Neuronal stem cell (in vitro differentiated cells): ENCODE measurements at regions not wholly inside any gene's neighbourhood (a gene's known extent, or its start where the extent isn't known, plus 50 kb on each side); places are given as distances from the start of the nearest gene placed in this dataset.
A peak's percentile ranks its signal among the peaks of the same experiment; 100 is the strongest.

Experiments
- DNase-seq: peaks from one replicate; pipeline ENCODE4 v3.0.0-alpha.2; 2013; ENCODE audit warnings: low spot score
- H2AFZ ChIP-seq: one replicate; pipeline ENCODE4 v1.6.1; 2013; ENCODE audit warnings: mild to moderate bottlenecking, low read length, inconsistent platforms
- H2AK5ac ChIP-seq: 2 replicates; pipeline ENCODE4 v1.6.1; 2013; ENCODE audit warnings: low read depth, mild to moderate bottlenecking, inconsistent platforms, low read length, moderate library complexity, mixed read lengths
- H2BK120ac ChIP-seq: 2 replicates; pipeline ENCODE4 v1.6.1; 2013; ENCODE audit warnings: low read depth, mild to moderate bottlenecking, inconsistent platforms, low read length, moderate library complexity, mixed read lengths
- H2BK12ac ChIP-seq: one replicate; pipeline ENCODE4 v1.6.1; 2013; ENCODE audit warnings: low read length, inconsistent platforms
- H2BK15ac ChIP-seq: 2 replicates; pipeline ENCODE4 v1.6.1; 2013; ENCODE audit warnings: mild to moderate bottlenecking, low read length, inconsistent platforms, mixed read lengths
- H2BK5ac ChIP-seq: one replicate; pipeline ENCODE4 v1.6.1; 2013; ENCODE audit warnings: inconsistent platforms, mild to moderate bottlenecking, low read length, moderate library complexity
- H3K14ac ChIP-seq: one replicate; pipeline ENCODE4 v1.6.1; 2013; ENCODE audit warnings: low read length, inconsistent platforms
- H3K18ac ChIP-seq: 2 replicates; pipeline ENCODE4 v1.6.1; 2013; ENCODE audit warnings: low read length, inconsistent platforms
- H3K23ac ChIP-seq: 2 replicates; pipeline ENCODE4 v1.6.1; 2013; ENCODE audit warnings: low read depth, mild to moderate bottlenecking, mixed read lengths, low read length, inconsistent platforms; ENCODE audit not compliant: poor library complexity
- H3K27ac ChIP-seq: replicated peaks from 3 replicates; pipeline ENCODE4 v1.5.1; 2013; ENCODE audit warnings: low read length, inconsistent platforms
- H3K27me3 ChIP-seq, 3 experiments: 2 replicates each; pipeline ENCODE4 v1.6.1; 2013; ENCODE audit warnings: low read length in 3 of 3, mild to moderate bottlenecking in 2 of 3, inconsistent platforms in 1 of 3, low read depth in 1 of 3, mixed read lengths in 1 of 3, moderate library complexity in 1 of 3; ENCODE audit not compliant: control insufficient read depth in 3 of 3, insufficient read depth in 3 of 3
- H3K36me3 ChIP-seq, 2 donors: replicated peaks in 1 of 2; 2 replicates each; pipeline ENCODE4 v1.6.1; 2013; ENCODE audit warnings: low read length in 2 of 2; ENCODE audit not compliant: control insufficient read depth in 2 of 2, insufficient read depth in 2 of 2
- H3K4ac ChIP-seq: 2 replicates; pipeline ENCODE4 v1.6.1; 2013; ENCODE audit warnings: inconsistent platforms, mild to moderate bottlenecking, low read length, moderate library complexity
- H3K4me1 ChIP-seq, 2 donors: 1 replicate in 1 of 2; 2 replicates in 1 of 2; pipeline ENCODE4 v1.6.1; 2013; ENCODE audit warnings: low read length in 2 of 2, low read depth in 1 of 2; ENCODE audit not compliant: control insufficient read depth in 2 of 2, insufficient read depth in 1 of 2
- H3K4me2 ChIP-seq: one replicate; pipeline ENCODE4 v1.6.1; 2013; ENCODE audit warnings: mild to moderate bottlenecking, low read length, inconsistent platforms; ENCODE audit not compliant: insufficient read depth, poor library complexity, severe bottlenecking
- H3K4me3 ChIP-seq, 2 donors: 2 replicates each; pipeline ENCODE4 v1.5.1; 2013; ENCODE audit warnings: low read length in 2 of 2, mild to moderate bottlenecking in 2 of 2, inconsistent platforms in 1 of 2, moderate library complexity in 1 of 2
- H3K79me1 ChIP-seq: one replicate; pipeline ENCODE4 v1.6.1; 2013; ENCODE audit warnings: low read depth, mild to moderate bottlenecking, inconsistent platforms, low read length, moderate library complexity
- H3K9ac ChIP-seq: one replicate; pipeline ENCODE4 v1.6.1; 2013; ENCODE audit warnings: mild to moderate bottlenecking, low read depth, low read length, inconsistent platforms; ENCODE audit not compliant: poor library complexity
- H3K9me3 ChIP-seq, 2 donors: replicated peaks in 1 of 2; 2 replicates each; pipeline versions ENCODE3 to v1.6.1; 2013; ENCODE audit warnings: low read length in 2 of 2, mild to moderate bottlenecking in 2 of 2, inconsistent platforms in 1 of 2, low read depth in 1 of 2, mixed read lengths in 1 of 2, moderate library complexity in 1 of 2; ENCODE audit not compliant: control insufficient read depth in 2 of 2, insufficient read depth in 1 of 2
- H4K8ac ChIP-seq: one replicate; pipeline ENCODE4 v1.6.1; 2013; ENCODE audit warnings: low read depth, mild to moderate bottlenecking, inconsistent platforms, low read length, moderate library complexity
- H4K91ac ChIP-seq: one replicate; pipeline ENCODE4 v1.6.1; 2013; ENCODE audit warnings: low read length, low read depth, mild to moderate bottlenecking, inconsistent platforms; ENCODE audit not compliant: poor library complexity
- WGBS, 2 donors: extraction: QIAGEN DNeasy Blood & Tissue Kit; methylation state at CpG; one replicate each; pipeline ENCODE4 v1.1.7; 2013; ENCODE audit warnings: missing lambda C conversion rate in 2 of 2, mixed read lengths in 1 of 2; ENCODE audit not compliant: insufficient read length in 2 of 2, insufficient replicate concordance in 1 of 2; ENCODE audit errors: extremely low coverage in 2 of 2; 5-methylcytosine and 5-hydroxymethylcytosine counted together

DNA sequence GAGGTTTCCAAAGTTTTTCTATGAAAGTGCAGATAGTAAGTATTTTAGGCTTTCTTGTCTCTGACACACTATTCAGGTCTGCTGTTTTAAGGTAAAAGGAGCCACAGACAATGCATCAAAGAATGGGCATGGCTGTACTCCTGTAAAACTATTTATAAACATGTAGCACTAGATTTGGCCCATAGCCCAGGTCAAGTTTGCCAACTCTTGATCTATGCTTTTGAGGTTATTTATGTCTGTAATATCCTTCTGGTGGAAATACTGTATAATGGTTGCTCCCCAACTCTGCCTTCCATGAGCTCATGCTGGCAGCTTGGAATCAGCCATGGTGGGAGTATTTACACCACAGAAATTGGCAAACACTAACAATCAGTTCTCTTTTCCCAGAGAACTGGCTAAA is 244.6 kb downstream of the BUB3 start:
- H3K4ac ChIP-seq, result no peak overlapping the region
- H3K4me1 ChIP-seq, result peaks cover 0 to 3% of the 10 kb centered on the region in 2 donors
- no peak overlapping the region for H4K8ac ChIP-seq
- H3K27me3 ChIP-seq, result no peaks in the 10 kb centered on the region
- H2AFZ ChIP-seq, result no peak overlapping the region
- H4K91ac ChIP-seq, result no peak overlapping the region
- H3K4me2 ChIP-seq, result no peak overlapping the region
- H2BK12ac ChIP-seq, result no peak overlapping the region
- no peak overlapping the region for H2BK120ac ChIP-seq
- peaks cover 0 to 13% of the 10 kb centered on the region in 2 donors for H3K9me3 ChIP-seq
- H3K9ac ChIP-seq, result no peak overlapping the region
- no peak overlapping the region for H2BK15ac ChIP-seq
- H2BK5ac ChIP-seq, result no peak overlapping the region
- H3K14ac ChIP-seq, result no peak overlapping the region
- no peak overlapping the region for H3K18ac ChIP-seq
- H3K79me1 ChIP-seq, result no peaks in the 10 kb centered on the region
- no peaks in the 10 kb centered on the region for H3K36me3 ChIP-seq
- H2AK5ac ChIP-seq, result no peak overlapping the region
- no peak overlapping the region for H3K27ac ChIP-seq
- H3K23ac ChIP-seq, result no peak overlapping the region
- DNase-seq, result no peak
- H3K4me3 ChIP-seq, result no peak overlapping the region

DNA sequence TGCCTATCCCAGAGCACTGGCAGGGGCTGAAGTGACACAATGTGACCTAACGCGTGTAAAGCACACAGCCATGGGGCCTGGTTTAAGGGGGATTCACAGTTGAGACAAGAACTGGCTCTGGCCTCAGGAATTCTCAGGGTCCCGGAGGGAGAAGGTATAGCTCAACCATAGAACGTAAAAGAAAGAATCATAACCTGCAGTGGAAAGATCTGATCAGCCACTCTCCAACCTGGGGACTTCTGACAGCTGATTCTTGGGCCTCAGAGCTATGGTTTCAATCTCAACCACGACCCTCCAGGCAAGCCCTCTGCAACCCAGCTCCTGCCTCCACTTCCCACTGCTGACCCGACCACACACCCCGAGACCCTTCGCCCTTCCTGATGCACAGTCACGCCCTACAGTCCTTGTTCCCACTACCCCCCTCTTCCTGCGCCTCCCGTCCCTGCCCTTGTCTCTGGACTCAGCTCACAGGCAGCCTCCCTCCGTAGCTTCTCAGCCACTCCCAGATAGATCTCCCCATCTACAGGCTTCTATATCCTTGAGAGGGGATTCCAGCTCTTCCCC is 245.2 kb downstream of the BUB3 start:
- no peak overlapping the region for H3K27ac ChIP-seq
- H2AK5ac ChIP-seq, result no peak overlapping the region
- peak overlapping the region; percentile 13 for H3K23ac ChIP-seq
- no peak overlapping the region for H2AFZ ChIP-seq
- H3K4me3 ChIP-seq, result peak overlapping the region in 1 of 2 donors; percentile 56
- no peak overlapping the region for H2BK5ac ChIP-seq
- WGBS, 2 donors, result no CpG with 5 or more reads among the region's 12 CpGs
- H3K27me3 ChIP-seq, result no peaks in the 10 kb centered on the region
- no peak overlapping the region for H4K91ac ChIP-seq
- H2BK120ac ChIP-seq, result no peak overlapping the region
- H3K9ac ChIP-seq, result no peak overlapping the region
- no peak overlapping the region for H3K18ac ChIP-seq
- peaks cover 0 to 3% of the 10 kb centered on the region in 2 donors for H3K4me1 ChIP-seq
- no peak overlapping the region for H2BK15ac ChIP-seq
- H4K8ac ChIP-seq, result no peak overlapping the region
- no peaks in the 10 kb centered on the region for H3K36me3 ChIP-seq
- no peak overlapping the region for H3K14ac ChIP-seq
- H3K79me1 ChIP-seq, result no peaks in the 10 kb centered on the region
- H3K4ac ChIP-seq, result no peak overlapping the region
- H2BK12ac ChIP-seq, result no peak overlapping the region
- H3K9me3 ChIP-seq, result peaks cover 0 to 13% of the 10 kb centered on the region in 2 donors
- H3K4me2 ChIP-seq, result no peak overlapping the region
- DNase-seq, result no peak

DNA sequence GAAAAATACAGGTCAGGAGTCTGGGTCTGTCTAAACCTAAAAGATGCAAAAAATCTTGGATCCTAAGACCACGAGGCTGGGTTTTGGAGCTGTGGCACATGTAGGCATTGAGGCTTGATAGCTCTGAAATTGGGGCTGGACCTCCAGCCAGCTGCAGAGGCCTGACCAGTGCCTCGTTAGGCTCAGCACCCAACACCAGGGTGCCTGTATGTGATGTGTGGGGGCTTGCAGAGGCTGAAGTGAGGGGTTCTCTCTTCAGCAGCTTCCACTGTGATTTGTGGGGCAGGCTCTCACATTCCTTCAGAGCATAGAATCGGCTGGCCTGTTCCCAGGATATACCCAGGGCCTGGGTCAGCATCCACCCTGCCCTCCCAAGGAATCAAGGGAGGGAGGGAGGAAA is 247.8 kb downstream of the BUB3 start:
- Histone ChIP-seq H2AFZ (no peak overlapping the region), H3K4me1 (peaks cover 0 to 3% of the 10 kb centered on the region in 2 donors), H2BK15ac (no peak overlapping the region), H3K9me3 (peaks cover 2 to 6% of the 10 kb centered on the region in 2 donors), H3K27me3 (no peaks in the 10 kb centered on the region), H2AK5ac (no peak overlapping the region), H2BK120ac (no peak overlapping the region), H3K36me3 (no peaks in the 10 kb centered on the region), H3K18ac (no peak overlapping the region), H3K4me2 (no peak overlapping the region), H3K14ac (no peak overlapping the region), H4K91ac (no peak overlapping the region), H4K8ac (no peak overlapping the region), H3K23ac (no peak overlapping the region), H3K4ac (no peak overlapping the region), H3K9ac (no peak overlapping the region), H3K27ac (no peak overlapping the region), H2BK5ac (no peak overlapping the region), H3K4me3 (no peak overlapping the region), H3K79me1 (no peaks in the 10 kb centered on the region), H2BK12ac (no peak overlapping the region)
- no peak for DNase-seq
- WGBS, 2 donors, result no CpG with 5 or more reads among the region's 3 CpGs

DNA sequence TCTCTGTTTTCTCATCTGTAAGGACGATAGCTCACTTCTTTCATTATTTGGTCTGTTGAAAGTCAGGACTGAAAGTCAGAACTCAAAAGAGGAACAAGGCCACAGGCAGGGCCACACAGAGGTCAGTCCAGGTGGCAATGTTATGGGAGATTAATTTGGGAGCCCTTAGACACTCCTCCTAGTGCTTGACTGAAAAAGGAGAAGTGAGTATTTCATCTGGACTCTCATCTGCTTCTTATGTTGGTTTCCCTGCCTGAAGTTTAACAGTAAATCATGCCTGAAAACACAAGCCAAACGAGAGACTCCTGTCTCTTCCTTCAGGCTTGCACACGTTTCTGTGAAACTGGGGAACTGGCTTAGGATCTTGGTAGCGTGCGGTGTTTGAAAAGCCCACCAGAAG is 248.5 kb downstream of the BUB3 start:
- Histone ChIP-seq H3K27ac (no peak overlapping the region), H2BK120ac (no peak overlapping the region), H3K23ac (no peak overlapping the region), H2BK12ac (no peak overlapping the region), H2AK5ac (no peak overlapping the region), H3K9ac (no peak overlapping the region), H4K91ac (no peak overlapping the region), H2BK15ac (no peak overlapping the region), H3K79me1 (no peaks in the 10 kb centered on the region), H3K14ac (no peak overlapping the region), H3K36me3 (no peaks in the 10 kb centered on the region), H3K4me2 (no peak overlapping the region), H3K27me3 (no peaks in the 10 kb centered on the region), H3K4ac (no peak overlapping the region), H2BK5ac (no peak overlapping the region), H3K4me1 (peaks cover 0 to 3% of the 10 kb centered on the region in 2 donors), H2AFZ (no peak overlapping the region), H3K18ac (no peak overlapping the region), H4K8ac (no peak overlapping the region), H3K9me3 (peaks cover 2 to 6% of the 10 kb centered on the region in 2 donors), H3K4me3 (no peak overlapping the region)
- WGBS, 2 donors, result no CpG with 5 or more reads among the region's 5 CpGs
- no peak for DNase-seq
